MM.1S (cell line): ENCODE measurements at regions not wholly inside any gene's neighbourhood (a gene's known extent, or its start where the extent isn't known, plus 50 kb on each side); places are given as distances from the start of the nearest gene placed in this dataset.

Experiments
- EZH2 ChIP-seq: fragments of 300-600 bp; sonication (generic); optimal IDR thresholded peaks from 2 replicates; pipeline ENCODE3; 2017; ENCODE audit warnings: low read depth, mild to moderate bottlenecking, antibody characterized with exemption, low read length, mixed read lengths
- TF ChIP-seq, protein P1 (sequence below): fragments of 300-600 bp; sonication (generic); IDR thresholded peaks from 2 replicates; pipeline ENCODE4 v1.5.1; 2016; ENCODE audit warnings: antibody characterized with exemption, low read length, mixed read lengths

DNA sequence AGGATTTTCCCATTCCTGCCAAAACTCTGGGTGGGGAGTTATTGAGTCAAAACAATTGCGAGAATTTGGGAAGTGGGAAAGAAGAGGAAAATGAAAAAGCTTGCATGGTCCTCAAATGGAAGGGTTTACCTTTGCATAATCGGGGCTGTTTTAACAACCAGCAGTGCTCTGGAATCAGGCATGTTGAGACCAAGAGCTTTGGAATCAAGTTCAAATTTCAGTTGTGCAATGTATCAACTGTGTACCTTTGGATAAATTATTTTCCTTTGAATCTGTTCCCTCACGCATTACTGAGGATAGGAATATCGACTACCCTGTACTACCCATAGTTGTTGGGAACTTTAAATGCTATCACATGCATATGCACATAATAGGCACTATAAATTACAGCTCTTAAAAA lies 205.5 kb downstream of the JCAD start:
- TF ChIP-seq EZH2: no peak
- TF ChIP-seq, protein P1, sequence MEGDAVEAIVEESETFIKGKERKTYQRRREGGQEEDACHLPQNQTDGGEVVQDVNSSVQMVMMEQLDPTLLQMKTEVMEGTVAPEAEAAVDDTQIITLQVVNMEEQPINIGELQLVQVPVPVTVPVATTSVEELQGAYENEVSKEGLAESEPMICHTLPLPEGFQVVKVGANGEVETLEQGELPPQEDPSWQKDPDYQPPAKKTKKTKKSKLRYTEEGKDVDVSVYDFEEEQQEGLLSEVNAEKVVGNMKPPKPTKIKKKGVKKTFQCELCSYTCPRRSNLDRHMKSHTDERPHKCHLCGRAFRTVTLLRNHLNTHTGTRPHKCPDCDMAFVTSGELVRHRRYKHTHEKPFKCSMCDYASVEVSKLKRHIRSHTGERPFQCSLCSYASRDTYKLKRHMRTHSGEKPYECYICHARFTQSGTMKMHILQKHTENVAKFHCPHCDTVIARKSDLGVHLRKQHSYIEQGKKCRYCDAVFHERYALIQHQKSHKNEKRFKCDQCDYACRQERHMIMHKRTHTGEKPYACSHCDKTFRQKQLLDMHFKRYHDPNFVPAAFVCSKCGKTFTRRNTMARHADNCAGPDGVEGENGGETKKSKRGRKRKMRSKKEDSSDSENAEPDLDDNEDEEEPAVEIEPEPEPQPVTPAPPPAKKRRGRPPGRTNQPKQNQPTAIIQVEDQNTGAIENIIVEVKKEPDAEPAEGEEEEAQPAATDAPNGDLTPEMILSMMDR: no peak
